GM21619 (cell line): ENCODE measurements at regions not wholly inside any gene's neighbourhood (a gene's known extent, or its start where the extent isn't known, plus 50 kb on each side); places are given as distances from the start of the nearest gene placed in this dataset.
"Not testable (repeated sequence)": the region's sequence is repeated elsewhere in the genome, so short reads cannot be mapped to it uniquely, and the experiment has no call there.

Source experiments
- ATAC-seq: cut with Tn5 transposase; IDR thresholded peaks from one replicate; pipeline ENCODE4 v1.9.1; 2021; ENCODE audit not compliant: unreplicated experiment

- no peak for ATAC-seq
These were observed 148.4 kb upstream of the FOXA2 start for GRCh38 chr20:22732751-22733150.

GRCh38 chr20:22734946-22735647 lies 150.7 kb upstream of the FOXA2 start:
- not testable (repeated sequence) for ATAC-seq

GRCh38 chr20:22740829-22741228 lies 156.5 kb upstream of the FOXA2 start:
- no peak for ATAC-seq

- ATAC-seq = no peak
These were observed 160.2 kb upstream of the FOXA2 start for GRCh38 chr20:22744341-22745193.

DNA sequence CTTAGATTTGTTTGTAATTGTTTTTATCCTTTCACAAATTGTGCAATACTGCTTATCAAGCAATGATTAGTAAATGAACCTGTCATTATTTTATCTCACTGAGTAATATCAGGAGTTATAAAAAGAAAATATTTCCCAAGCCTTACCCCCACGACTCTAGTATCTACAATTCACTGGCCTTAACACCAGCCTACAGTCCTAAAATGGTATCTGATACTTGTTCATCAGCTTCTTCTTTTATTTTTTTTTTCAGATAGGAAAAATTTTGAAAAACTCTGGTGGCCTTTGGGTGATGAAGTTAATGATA lies 160.8 kb upstream of the FOXA2 start:
- no peak for ATAC-seq

DNA sequence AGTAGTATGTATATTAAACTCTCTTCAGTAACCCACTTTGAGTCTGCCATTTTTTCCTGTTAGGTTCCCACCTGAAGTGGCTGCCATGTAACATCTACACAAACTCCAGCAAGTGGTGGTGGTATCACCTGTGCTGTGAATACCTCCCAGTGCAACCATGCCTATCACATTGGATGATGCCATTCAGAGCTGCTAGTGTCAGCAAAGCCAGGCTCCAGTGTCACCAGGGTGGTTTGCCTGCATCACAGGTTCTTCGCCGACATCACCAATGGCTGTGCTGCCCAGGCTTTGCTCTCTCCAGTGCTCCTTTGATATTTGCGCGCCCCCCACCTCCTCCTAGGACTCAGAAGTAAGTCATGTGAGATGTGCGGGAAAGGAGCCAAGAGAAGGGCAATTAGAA lies 162.6 kb upstream of the FOXA2 start:
- no peak for ATAC-seq

DNA sequence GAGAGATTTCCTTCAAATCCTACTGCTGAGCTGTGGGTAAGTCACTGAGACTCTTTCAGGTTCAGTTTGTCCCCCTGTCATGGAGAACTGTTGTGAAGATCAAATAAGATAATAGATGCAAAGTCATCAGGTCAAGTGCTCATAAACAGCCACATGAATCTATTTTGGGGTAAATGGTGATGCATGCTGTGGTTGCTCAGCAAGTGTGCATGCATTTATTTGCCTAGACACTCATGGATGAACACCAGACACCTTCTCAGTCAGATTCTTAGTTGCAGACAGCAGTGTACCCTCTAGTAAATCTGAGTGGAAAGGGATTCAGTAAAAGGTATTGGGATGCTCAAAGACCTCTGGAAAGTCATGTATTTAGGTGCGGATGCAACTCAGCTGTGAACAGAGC lies 168.0 kb upstream of the FOXA2 start:
- ATAC-seq = no peak

DNA sequence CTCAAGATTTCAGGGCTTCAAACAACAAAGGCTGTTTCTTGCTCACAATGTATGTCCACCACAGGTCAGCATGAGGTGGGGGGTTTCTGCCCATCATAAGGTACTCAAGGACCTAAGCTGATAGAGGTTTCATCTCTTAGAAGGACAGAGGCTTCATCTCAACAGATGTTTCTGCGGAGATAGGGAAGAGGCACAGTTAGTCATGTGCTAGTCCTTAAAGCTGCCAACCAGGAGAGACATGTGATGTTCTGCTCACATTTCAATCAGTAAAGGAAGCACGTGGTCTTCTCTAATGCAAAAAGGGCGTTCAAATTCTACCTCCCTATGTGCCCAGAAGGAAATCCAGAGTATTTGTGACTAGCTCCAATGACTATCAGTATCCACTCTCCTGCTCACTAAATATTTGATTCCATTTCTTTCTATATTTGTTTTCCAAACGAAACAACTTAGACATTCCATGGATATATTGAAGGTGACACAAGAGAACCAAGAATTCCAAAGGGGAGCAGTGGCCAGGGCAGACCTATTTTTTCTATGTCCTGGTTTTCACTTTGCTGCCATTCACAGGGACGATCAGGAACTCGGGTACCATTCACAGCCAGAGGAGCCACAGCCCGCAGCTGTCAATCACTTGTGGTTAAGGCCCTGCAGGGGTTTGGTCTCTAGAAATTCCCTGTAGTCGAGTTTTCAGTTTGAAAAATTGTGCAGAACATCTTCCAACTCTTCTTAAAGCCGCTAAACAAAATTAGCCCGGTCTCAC lies 173.2 kb upstream of the FOXA2 start:
- no peak for ATAC-seq

DNA sequence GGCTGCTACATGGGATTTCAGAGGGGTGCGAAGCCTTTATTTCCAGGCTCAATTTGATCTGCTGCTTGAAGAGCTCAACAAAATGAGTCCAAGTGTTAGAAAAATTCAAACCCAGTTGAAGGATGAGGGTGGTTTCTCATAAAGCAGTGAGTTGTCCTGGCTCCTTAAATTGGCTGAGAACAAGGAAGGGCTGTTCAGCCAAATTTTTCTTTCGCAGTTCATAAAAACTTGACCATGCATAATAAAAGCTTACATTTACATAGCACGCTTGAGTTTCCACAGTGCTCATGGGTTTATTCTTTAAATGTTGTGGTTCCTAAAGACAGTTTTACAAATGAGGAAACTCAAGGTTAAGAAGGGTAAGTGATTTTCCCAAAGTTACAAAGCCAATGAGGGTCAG lies 174.4 kb upstream of the FOXA2 start:
- no peak for ATAC-seq

- no peak for ATAC-seq
These were observed 178.3 kb upstream of the FOXA2 start for GRCh38 chr20:22762576-22763256.

GRCh38 chr20:22763257-22763906 lies 179.0 kb upstream of the FOXA2 start:
- ATAC-seq = no peak

DNA sequence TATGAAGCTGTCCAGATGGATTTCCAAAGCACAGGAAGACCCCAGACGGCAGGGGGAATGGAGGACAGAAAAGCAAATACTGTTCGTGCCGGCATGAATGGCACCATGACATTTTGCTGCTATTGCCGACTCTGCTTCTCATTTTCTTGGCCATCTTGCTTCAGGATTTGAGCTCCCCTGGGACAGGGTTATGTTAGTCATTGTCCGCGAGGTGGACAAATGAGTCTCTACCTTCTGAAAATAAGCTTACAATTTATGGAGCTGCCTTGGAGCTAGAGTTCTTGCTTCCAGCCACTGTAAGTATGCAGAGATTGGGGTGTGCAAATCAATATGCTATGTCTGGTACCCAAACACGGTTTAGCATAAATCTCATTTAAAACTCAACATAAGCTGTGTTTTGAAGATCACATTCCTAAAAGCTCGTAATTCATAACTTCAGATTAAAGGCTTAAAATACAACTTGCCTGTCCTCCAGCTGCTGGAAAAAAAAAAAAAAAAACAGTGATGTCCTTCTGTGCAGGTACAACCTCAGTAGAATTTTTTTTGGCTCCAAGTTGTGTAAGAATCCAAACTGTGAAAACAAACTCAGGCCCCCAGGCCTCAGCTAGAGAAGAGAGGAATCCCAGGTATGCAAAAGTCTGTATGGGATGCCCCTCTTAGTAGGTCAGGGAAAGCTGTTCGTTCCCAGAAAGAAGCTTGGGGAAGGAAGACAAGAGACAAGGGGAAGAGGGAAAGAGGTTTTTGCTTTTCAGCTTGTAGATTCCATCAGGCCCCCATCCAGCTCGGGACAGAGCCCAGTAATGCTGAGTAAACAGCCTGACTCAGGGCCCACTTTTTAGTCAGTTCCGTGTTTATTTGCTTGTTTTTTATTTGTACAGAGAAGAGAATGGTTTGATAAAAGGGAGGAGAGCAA lies 184.2 kb upstream of the FOXA2 start:
- ATAC-seq = no peak

- no peak for ATAC-seq
These were observed 185.9 kb upstream of the FOXA2 start for GRCh38 chr20:22770241-22770800.

- ATAC-seq = no peak
These were observed 187.3 kb upstream of the FOXA2 start for GRCh38 chr20:22771706-22772105.

- ATAC-seq = no peak
These were observed 189.0 kb upstream of the FOXA2 start for GRCh38 chr20:22773344-22773743.

- ATAC-seq = no peak
These were observed 190.9 kb upstream of the FOXA2 start for GRCh38 chr20:22775256-22775655.

DNA sequence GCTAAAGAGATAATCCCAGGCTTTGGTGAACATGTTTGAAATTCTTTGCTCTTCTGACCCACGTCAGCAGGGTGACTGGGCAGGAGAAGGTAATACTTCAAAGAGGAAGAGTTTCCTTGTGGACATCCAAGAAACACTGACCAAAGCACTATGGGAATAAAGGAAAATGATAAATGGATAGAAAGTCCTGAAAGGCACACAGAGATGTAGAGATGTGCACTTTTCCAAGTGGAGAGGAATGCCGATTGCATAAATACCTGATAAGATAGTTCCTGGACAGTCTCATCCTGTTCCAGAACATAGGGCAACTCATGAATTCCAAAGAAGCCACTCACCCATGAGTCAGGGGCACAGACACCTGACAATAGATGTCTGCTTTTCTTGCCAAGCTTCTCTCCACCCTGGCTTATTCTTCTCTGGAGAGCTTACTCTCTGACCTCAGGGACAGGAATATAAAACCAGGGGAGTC lies 191.3 kb upstream of the FOXA2 start:
- no peak for ATAC-seq

GRCh38 chr20:22776369-22776768 lies 192.0 kb upstream of the FOXA2 start:
- ATAC-seq = no peak

DNA sequence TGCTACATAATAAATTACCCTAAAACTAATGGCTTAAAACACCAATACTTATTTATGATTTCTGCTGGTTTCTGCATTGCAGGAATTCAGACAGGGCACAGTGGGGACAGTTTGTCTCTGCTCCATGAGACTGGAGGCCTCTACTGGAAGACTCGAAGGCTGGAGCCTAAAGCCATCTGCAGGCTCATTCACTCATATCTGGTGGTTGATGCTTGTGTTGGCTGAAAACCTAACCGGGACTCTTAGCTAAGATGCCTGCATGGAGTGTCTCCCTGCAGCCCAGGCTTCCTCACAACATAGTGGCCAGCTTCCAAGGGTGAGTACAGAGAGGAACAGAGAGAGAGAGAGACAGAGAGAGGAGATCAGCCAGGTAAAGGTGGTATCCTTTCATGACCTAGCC lies 195.5 kb upstream of the FOXA2 start:
- no peak for ATAC-seq
